Dermis blood vessel endothelial cell (primary cell): ENCODE measurements at regions not wholly inside any gene's neighbourhood (a gene's known extent, or its start where the extent isn't known, plus 50 kb on each side); places are given as distances from the start of the nearest gene placed in this dataset.

Experiments used
- DNase-seq: peaks from one replicate; pipeline ENCODE4 v3.0.0; 2010

DNA sequence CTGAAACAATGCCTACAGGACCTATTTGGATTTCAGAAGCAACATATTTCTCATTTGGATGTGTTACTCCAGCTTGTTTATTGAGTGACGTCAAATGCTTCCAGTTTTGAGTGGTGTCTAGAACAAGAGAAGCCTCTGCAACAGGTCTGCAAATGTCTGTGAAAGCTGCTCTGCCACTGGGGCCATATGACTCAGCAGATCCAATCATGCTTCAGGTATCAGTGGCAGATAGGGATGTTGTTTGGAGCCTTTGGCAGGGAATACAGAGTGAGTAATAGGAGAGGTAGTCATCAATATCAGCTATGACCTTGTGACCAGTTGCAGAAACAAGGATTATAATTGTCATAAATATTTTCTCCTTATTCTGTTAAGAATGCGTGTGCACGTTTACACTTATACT, 141.1 kb upstream of the ZXDA start:
- no peak for DNase-seq

- no peak for DNase-seq
Observed at GRCh38 chrX:58044130-58044529, 133.9 kb upstream of the ZXDA start.

- peak; percentile 63 for DNase-seq
Observed at GRCh38 chrX:58025979-58026378, 115.7 kb upstream of the ZXDA start.

- no peak for DNase-seq
Observed at GRCh38 chrX:57985951-57986350, 75.7 kb upstream of the ZXDA start.

GRCh38 chrX:57984620-57985019, 74.4 kb upstream of the ZXDA start:
- no peak for DNase-seq

GRCh38 chrX:57977992-57978391, 67.7 kb upstream of the ZXDA start:
- DNase-seq: no peak

GRCh38 chrX:57964975-57965374, 54.7 kb upstream of the ZXDA start:
- no peak for DNase-seq
